Calu3 (cell line): ENCODE measurements at regions not wholly inside any gene's neighbourhood (a gene's known extent, or its start where the extent isn't known, plus 50 kb on each side); places are given as distances from the start of the nearest gene placed in this dataset.

Experiments
- BruUV-seq: library from RNA; stranded (reverse); fragments of 400-500 nt; replicated peaks from 2 replicates; lab custom pipeline; 2021; lab: Mats Ljungman, UMichigan
- CTCF ChIA-PET: fragments of 300-600 bp; sonication (Branson Sonifier 250); formaldehyde crosslinking; loops from one replicate; lab custom pipeline; 2022; ENCODE audit warnings: antibody characterized with exemption; lab: Charles Lee
- DNase-seq: peaks from one replicate; pipeline ENCODE4 v3.0.0; 2022
- H3K27ac Mint-ChIP-seq: one replicate; pipeline ENCODE4 v1.8.0; 2022; ENCODE audit warnings: mixed read lengths; ENCODE audit not compliant: unreplicated experiment
- H3K27me3 Mint-ChIP-seq: one replicate; pipeline ENCODE4 v1.8.0; 2022; ENCODE audit warnings: mixed read lengths; ENCODE audit not compliant: unreplicated experiment
- H3K36me3 Mint-ChIP-seq: one replicate; pipeline ENCODE4 v1.8.0; 2022; ENCODE audit warnings: mild to moderate bottlenecking, moderate library complexity, mixed read lengths; ENCODE audit not compliant: insufficient read depth, unreplicated experiment
- H3K4me1 Mint-ChIP-seq: one replicate; pipeline ENCODE4 v1.8.0; 2022; ENCODE audit warnings: mild to moderate bottlenecking, low read depth, mixed read lengths; ENCODE audit not compliant: unreplicated experiment
- H3K4me3 Mint-ChIP-seq: one replicate; pipeline ENCODE4 v1.8.0; 2022; ENCODE audit warnings: mild to moderate bottlenecking, low read depth, moderate library complexity, mixed read lengths; ENCODE audit not compliant: unreplicated experiment
- H3K9me3 Mint-ChIP-seq: one replicate; pipeline ENCODE4 v1.8.0; 2022; ENCODE audit warnings: low read depth, mixed read lengths; ENCODE audit not compliant: unreplicated experiment
- CTCF ChIP-seq: fragments of 200-600 bp; IDR thresholded peaks from one replicate; pipeline ENCODE4 v1.8.0; 2022; ENCODE audit warnings: antibody characterized with exemption; ENCODE audit not compliant: unreplicated experiment
- intact Hi-C: fragments of 100-400 bp; cut with micrococcal nuclease; formaldehyde crosslinking; loops from one replicate; pipeline ENCODE4 v1.10.0; 2022; ENCODE audit not compliant: unreplicated experiment

GRCh38 chr2:64844087-64844486, 145.1 kb upstream of the SLC1A4 start:
- CTCF ChIA-PET: no interaction called here
- no peak overlapping the region for H3K4me3 Mint-ChIP-seq
- intact Hi-C loops: no loop called here
- H3K36me3 Mint-ChIP-seq: no peaks in the 10 kb centered on the region
- no TSS peak for BruUV-seq
- H3K27ac Mint-ChIP-seq: no peak overlapping the region
- TF ChIP-seq CTCF: no peak
- H3K4me1 Mint-ChIP-seq: peaks cover 22% of the 10 kb centered on the region
- no peak for DNase-seq
- no peaks in the 10 kb centered on the region for H3K27me3 Mint-ChIP-seq
- no peaks in the 10 kb centered on the region for H3K9me3 Mint-ChIP-seq

- no peak for TF ChIP-seq CTCF
- H3K36me3 Mint-ChIP-seq: no peaks in the 10 kb centered on the region
- H3K27me3 Mint-ChIP-seq: no peaks in the 10 kb centered on the region
- intact Hi-C loops: no loop called here
- H3K4me3 Mint-ChIP-seq: no peak overlapping the region
- CTCF ChIA-PET: interaction anchor here (0.7 kb wide), 1 partner anchor 160 kb away, joined by 4 read pairs; no protein-coding TSS in a partner anchor
- peaks cover 15% of the 10 kb centered on the region for H3K4me1 Mint-ChIP-seq
- BruUV-seq: no TSS peak
- no peak overlapping the region for H3K27ac Mint-ChIP-seq
- no peaks in the 10 kb centered on the region for H3K9me3 Mint-ChIP-seq
- DNase-seq: no peak
Observed at GRCh38 chr2:64845273-64845905, 143.8 kb upstream of the SLC1A4 start.

- no peak for TF ChIP-seq CTCF
- Mint-ChIP-seq H3K36me3 (no peaks in the 10 kb centered on the region), H3K4me1 (peaks cover 18% of the 10 kb centered on the region), H3K9me3 (no peaks in the 10 kb centered on the region), H3K27ac (no peak overlapping the region), H3K4me3 (no peak overlapping the region), H3K27me3 (no peaks in the 10 kb centered on the region)
- CTCF ChIA-PET: interaction anchor here (0.6 kb wide), 1 partner anchor 117 kb away, joined by 4 read pairs; no protein-coding TSS in a partner anchor
- intact Hi-C loops: no loop called here
- no peak for DNase-seq
- no TSS peak for BruUV-seq
Observed at GRCh38 chr2:64846177-64846576, 143.0 kb upstream of the SLC1A4 start.

- Mint-ChIP-seq H3K9me3 (no peaks in the 10 kb centered on the region), H3K27ac (no peak overlapping the region), H3K36me3 (no peaks in the 10 kb centered on the region), H3K4me3 (no peak overlapping the region), H3K4me1 (peaks cover 21% of the 10 kb centered on the region), H3K27me3 (no peaks in the 10 kb centered on the region)
- intact Hi-C loops: no loop called here
- CTCF ChIA-PET: no interaction called here
- no TSS peak for BruUV-seq
- no peak for TF ChIP-seq CTCF
- DNase-seq: no peak
Observed at GRCh38 chr2:64847930-64848329, 141.3 kb upstream of the SLC1A4 start.
